ENCODE measurements at regions not wholly inside any gene's neighbourhood (a gene's known extent, or its start where the extent isn't known, plus 50 kb on each side); places are given as distances from the start of the nearest gene placed in this dataset.

DNA sequence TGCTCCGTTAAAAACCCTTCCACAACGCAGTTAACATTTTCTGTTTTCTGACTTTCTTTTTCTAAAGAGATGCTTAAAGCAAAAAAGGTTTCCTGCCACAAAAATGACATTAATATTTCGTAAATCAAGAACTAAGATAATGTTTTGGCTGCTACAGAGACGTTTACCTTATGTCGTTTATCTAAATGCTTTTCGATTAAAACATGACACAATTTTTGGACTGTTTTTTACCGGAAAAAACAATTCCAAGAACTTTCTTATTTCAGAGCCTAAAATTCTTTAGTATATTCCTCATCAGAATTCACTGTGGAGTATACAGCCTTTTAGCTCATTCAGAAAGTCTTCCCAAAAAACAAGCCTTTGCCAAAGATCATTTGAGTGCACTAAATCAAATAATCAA lies 278.0 kb upstream of the TCF4 start:
- intact Hi-C loops (cut with DNase I): loop anchor here (10.0 kb wide), 1 partner anchor 451 kb away; no protein-coding TSS in a partner anchor
- TF ChIP-seq POLR2A (IDR thresholded peaks at IDR 0.05; ENCODE audit: low read depth): no peak
- TF ChIP-seq POLR2AphosphoS5 (IDR thresholded peaks at IDR 0.05): no peak
- no peak for TF ChIP-seq EP300 (IDR thresholded peaks at IDR 0.05)
- TF ChIP-seq, protein P1, sequence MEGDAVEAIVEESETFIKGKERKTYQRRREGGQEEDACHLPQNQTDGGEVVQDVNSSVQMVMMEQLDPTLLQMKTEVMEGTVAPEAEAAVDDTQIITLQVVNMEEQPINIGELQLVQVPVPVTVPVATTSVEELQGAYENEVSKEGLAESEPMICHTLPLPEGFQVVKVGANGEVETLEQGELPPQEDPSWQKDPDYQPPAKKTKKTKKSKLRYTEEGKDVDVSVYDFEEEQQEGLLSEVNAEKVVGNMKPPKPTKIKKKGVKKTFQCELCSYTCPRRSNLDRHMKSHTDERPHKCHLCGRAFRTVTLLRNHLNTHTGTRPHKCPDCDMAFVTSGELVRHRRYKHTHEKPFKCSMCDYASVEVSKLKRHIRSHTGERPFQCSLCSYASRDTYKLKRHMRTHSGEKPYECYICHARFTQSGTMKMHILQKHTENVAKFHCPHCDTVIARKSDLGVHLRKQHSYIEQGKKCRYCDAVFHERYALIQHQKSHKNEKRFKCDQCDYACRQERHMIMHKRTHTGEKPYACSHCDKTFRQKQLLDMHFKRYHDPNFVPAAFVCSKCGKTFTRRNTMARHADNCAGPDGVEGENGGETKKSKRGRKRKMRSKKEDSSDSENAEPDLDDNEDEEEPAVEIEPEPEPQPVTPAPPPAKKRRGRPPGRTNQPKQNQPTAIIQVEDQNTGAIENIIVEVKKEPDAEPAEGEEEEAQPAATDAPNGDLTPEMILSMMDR (IDR thresholded peaks at IDR 0.05): no peak
- peaks cover 0 to 7% (median 5%) of the 10 kb centered on the region in 4 donors for H3K4me1 ChIP-seq
- no peaks in the 10 kb centered on the region for H3K27me3 ChIP-seq
- peak overlapping the region in 2 of 4 donors; percentile 3 to 9 for H3K27ac ChIP-seq (replicated peaks in 1 of 4)
- no peak for DNase-seq (ENCODE audit: extremely low spot score)
- no peaks in the 10 kb centered on the region for H3K36me3 ChIP-seq
- H3K9me3 ChIP-seq: no peaks in the 10 kb centered on the region
- WGBS: 63% methylated on average over 7 of the region's 7 CpGs
- H3K4me3 ChIP-seq: no peak overlapping the region

DNA sequence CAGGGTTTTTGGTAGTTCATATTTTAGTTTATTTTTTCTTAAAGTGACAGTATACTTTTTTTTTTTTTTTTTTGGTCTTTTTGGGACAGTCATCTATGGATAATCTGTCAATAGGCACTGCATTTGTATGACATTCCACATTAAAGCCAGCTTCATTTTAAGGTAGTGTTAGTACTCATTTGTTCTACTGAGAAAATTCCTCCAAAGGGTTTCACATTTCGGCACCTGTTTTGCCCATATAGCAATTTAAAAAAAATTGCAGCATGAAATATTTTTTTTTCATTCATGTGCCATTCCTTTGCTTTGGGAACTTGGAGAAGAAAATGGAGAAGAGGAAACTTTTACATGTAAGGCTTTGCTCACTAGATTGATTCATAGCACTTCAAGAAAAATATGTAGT lies 276.3 kb upstream of the TCF4 start:
- Histone ChIP-seq H3K9me3 (no peaks in the 10 kb centered on the region), H3K27me3 (no peaks in the 10 kb centered on the region), H3K4me3 (no peak overlapping the region), H3K36me3 (no peaks in the 10 kb centered on the region), H3K27ac (replicated peaks in 1 of 4) (no peak overlapping the region), H3K4me1 (peaks cover 0 to 7% (median 2%) of the 10 kb centered on the region in 4 donors)
- no peak for DNase-seq (ENCODE audit: extremely low spot score)
- WGBS: 0% methylated on average over 1 of the region's 1 CpG
- TF ChIP-seq, protein P1 (IDR thresholded peaks at IDR 0.05): no peak
- no peak for TF ChIP-seq POLR2AphosphoS5 (IDR thresholded peaks at IDR 0.05)
- TF ChIP-seq EP300 (IDR thresholded peaks at IDR 0.05): no peak
- no peak for TF ChIP-seq POLR2A (IDR thresholded peaks at IDR 0.05; ENCODE audit: low read depth)
- intact Hi-C loops (cut with DNase I): loop anchor here (10.0 kb wide), 1 partner anchor 449 kb away; no protein-coding TSS in a partner anchor

DNA sequence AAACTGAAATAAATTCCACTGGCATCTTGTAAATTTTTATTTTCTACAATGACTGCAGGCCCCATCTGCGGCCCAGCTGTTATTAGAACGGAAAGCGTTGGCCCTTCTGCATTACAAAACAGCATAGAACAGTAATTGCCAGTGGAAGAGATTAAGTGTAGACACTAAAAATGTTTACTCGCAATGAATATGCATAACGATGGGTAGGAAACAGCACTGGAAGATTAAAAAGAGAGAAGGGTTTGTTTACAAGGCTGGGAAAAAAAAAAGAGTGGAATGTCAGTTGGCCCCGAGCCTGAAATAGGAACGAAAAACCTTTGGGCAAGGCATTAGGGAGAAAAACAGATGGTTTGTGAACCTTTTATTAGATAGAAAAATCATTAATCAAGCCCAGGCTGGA lies 275.9 kb upstream of the TCF4 start:
- H3K9me3 ChIP-seq: no peaks in the 10 kb centered on the region
- intact Hi-C loops (cut with DNase I): loop anchor here (10.0 kb wide), 1 partner anchor 449 kb away; no protein-coding TSS in a partner anchor
- H3K27me3 ChIP-seq: no peaks in the 10 kb centered on the region
- H3K4me1 ChIP-seq: peaks cover 0 to 7% (median 0%) of the 10 kb centered on the region in 4 donors
- 51% methylated on average over 7 of the region's 7 CpGs for WGBS
- TF ChIP-seq EP300 (IDR thresholded peaks at IDR 0.05): no peak
- TF ChIP-seq, protein P1 (IDR thresholded peaks at IDR 0.05): no peak
- TF ChIP-seq POLR2A (IDR thresholded peaks at IDR 0.05; ENCODE audit: low read depth): no peak
- no peak for TF ChIP-seq POLR2AphosphoS5 (IDR thresholded peaks at IDR 0.05)
- no peak for DNase-seq (ENCODE audit: extremely low spot score)
- H3K4me3 ChIP-seq: no peak overlapping the region
- no peak overlapping the region for H3K27ac ChIP-seq (replicated peaks in 1 of 4)
- H3K36me3 ChIP-seq: no peaks in the 10 kb centered on the region

DNA sequence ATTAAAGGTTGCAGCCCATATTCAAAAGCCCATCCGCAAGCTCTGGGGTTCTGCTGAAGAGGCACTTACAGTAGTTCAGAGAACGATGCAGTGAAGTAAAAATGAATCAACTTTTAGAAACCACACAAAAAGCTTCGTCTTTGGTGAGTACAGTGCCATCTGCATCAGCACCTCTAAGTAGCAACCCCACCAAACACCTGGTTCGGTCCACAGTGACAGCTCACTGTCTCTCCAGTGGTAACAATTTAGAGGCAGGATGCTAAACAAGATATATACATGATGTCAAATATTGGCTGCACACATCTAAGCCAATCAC lies 275.4 kb upstream of the TCF4 start:
- H3K27me3 ChIP-seq: no peaks in the 10 kb centered on the region
- H3K4me1 ChIP-seq: peaks cover 0 to 7% (median 0%) of the 10 kb centered on the region in 4 donors
- intact Hi-C loops (cut with DNase I): loop anchor here (10.0 kb wide), 1 partner anchor 449 kb away; no protein-coding TSS in a partner anchor
- DNase-seq (ENCODE audit: extremely low spot score): no peak
- WGBS: 85% methylated on average over 4 of the region's 4 CpGs
- H3K9me3 ChIP-seq: no peaks in the 10 kb centered on the region
- TF ChIP-seq POLR2A (IDR thresholded peaks at IDR 0.05; ENCODE audit: low read depth): no peak
- no peak for TF ChIP-seq POLR2AphosphoS5 (IDR thresholded peaks at IDR 0.05)
- TF ChIP-seq, protein P1 (IDR thresholded peaks at IDR 0.05): no peak
- TF ChIP-seq EP300 (IDR thresholded peaks at IDR 0.05): no peak
- H3K4me3 ChIP-seq: no peak overlapping the region
- no peaks in the 10 kb centered on the region for H3K36me3 ChIP-seq
- no peak overlapping the region for H3K27ac ChIP-seq (replicated peaks in 1 of 4)
